Astrocyte (in vitro differentiated cells and primary cell): ENCODE measurements at regions not wholly inside any gene's neighbourhood (a gene's known extent, or its start where the extent isn't known, plus 50 kb on each side); places are given as distances from the start of the nearest gene placed in this dataset.

ENCODE experiments used
- DNase-seq: peaks from one replicate; pipeline ENCODE4 v3.0.0-alpha.2; 2010; ENCODE audit warnings: low read depth
- FAIRE-seq: peaks from 2 replicates; lab custom pipeline; 2011; peaks lifted over from hg19 to GRCh38; lab: Jason Lieb, UNC
- H2AFZ ChIP-seq: 2 replicates; pipeline ENCODE4 v1.6.0; 2012; ENCODE audit warnings: low read depth, low read length, inconsistent platforms
- H3K27ac ChIP-seq: 2 replicates; pipeline ENCODE4 v1.5.1; 2011; ENCODE audit warnings: low read depth, low read length, inconsistent platforms
- H3K27me3 ChIP-seq: 2 replicates; pipeline ENCODE4 v1.6.0; 2011; ENCODE audit warnings: low read length, inconsistent platforms; ENCODE audit not compliant: insufficient read depth
- H3K36me3 ChIP-seq: 2 replicates; pipeline ENCODE4 v1.5.1; 2011; ENCODE audit warnings: low read length, inconsistent platforms; ENCODE audit not compliant: insufficient read depth
- H3K4me1 ChIP-seq: 2 replicates; pipeline ENCODE4 v1.5.1; 2011; ENCODE audit warnings: low read length, inconsistent platforms; ENCODE audit not compliant: insufficient read depth
- H3K4me2 ChIP-seq: 2 replicates; pipeline ENCODE4 v1.6.0; 2012; ENCODE audit warnings: low read length, inconsistent platforms
- H3K4me3 ChIP-seq: 2 replicates; pipeline ENCODE4 v1.5.1; 2011; ENCODE audit warnings: low read depth, mild to moderate bottlenecking, low read length, inconsistent platforms; ENCODE audit not compliant: insufficient read depth
- H3K79me2 ChIP-seq: 2 replicates; pipeline ENCODE4 v1.6.0; 2012; ENCODE audit warnings: mild to moderate bottlenecking, low read length, inconsistent platforms; ENCODE audit not compliant: insufficient read depth
- H3K9ac ChIP-seq: 2 replicates; pipeline ENCODE4 v1.6.0; 2012; ENCODE audit warnings: mild to moderate bottlenecking, low read length, inconsistent platforms
- H3K9me3 ChIP-seq: 2 replicates; pipeline ENCODE4 v1.5.1; 2012; ENCODE audit warnings: low read depth, mild to moderate bottlenecking, low read length, inconsistent platforms; ENCODE audit not compliant: insufficient read depth
- H4K20me1 ChIP-seq: 2 replicates; pipeline ENCODE4 v1.6.0; 2012; ENCODE audit warnings: low read length, inconsistent platforms; ENCODE audit not compliant: insufficient read depth
- H3K27ac Mint-ChIP-seq: one replicate; pipeline ENCODE4 v1.8.0; 2021; ENCODE audit warnings: mild to moderate bottlenecking, mixed read lengths; ENCODE audit not compliant: unreplicated experiment
- H3K27me3 Mint-ChIP-seq: one replicate; pipeline ENCODE4 v1.8.0; 2021; ENCODE audit warnings: low read depth, mixed read lengths; ENCODE audit not compliant: unreplicated experiment
- H3K36me3 Mint-ChIP-seq: one replicate; pipeline ENCODE4 v1.8.0; 2021; ENCODE audit warnings: low read depth, mixed read lengths; ENCODE audit not compliant: unreplicated experiment
- H3K4me1 Mint-ChIP-seq: one replicate; pipeline ENCODE4 v1.8.0; 2021; ENCODE audit warnings: low read depth, mixed read lengths; ENCODE audit not compliant: unreplicated experiment
- H3K4me3 Mint-ChIP-seq: one replicate; pipeline ENCODE4 v1.8.0; 2021; ENCODE audit warnings: mild to moderate bottlenecking, moderate library complexity, mixed read lengths; ENCODE audit not compliant: unreplicated experiment
- H3K9me3 Mint-ChIP-seq: one replicate; pipeline ENCODE4 v1.8.0; 2021; ENCODE audit warnings: mild to moderate bottlenecking, mixed read lengths; ENCODE audit not compliant: unreplicated experiment
- EZH2 ChIP-seq: IDR thresholded peaks from 2 replicates; pipeline ENCODE4 v1.6.1; 2012; ENCODE audit warnings: mild to moderate bottlenecking, low read length, inconsistent platforms; ENCODE audit not compliant: insufficient read depth
- TF ChIP-seq, protein P1 (sequence below): IDR thresholded peaks from 2 replicates; pipeline ENCODE4 v1.5.1; 2011; ENCODE audit warnings: low read depth, mild to moderate bottlenecking, inconsistent platforms, low read length, moderate library complexity; ENCODE audit not compliant: insufficient read depth

DNA sequence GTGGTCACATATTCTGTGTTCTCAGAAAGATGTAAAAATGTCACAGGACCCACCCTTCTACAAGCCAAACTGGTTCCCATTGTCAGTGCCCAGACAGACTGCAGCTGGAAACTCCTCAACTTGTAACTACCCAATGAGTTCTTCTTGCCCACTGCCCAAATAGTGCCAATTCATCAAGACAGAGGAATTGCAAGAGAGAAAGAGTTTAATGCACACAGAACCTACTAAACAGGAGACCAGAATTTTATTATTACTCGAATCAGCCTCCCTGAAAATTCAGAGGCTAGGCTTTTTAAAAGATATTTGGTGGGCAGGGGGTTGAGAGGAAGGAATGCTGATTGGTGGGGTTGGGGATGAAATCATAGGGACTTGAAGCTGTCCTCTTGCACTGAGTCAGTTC, 184.1 kb downstream of the URB2 start:
- Histone ChIP-seq H3K79me2 (no peaks in the 10 kb centered on the region), H3K4me2 (no peak overlapping the region), H3K9me3 (no peaks in the 10 kb centered on the region), H2AFZ (no peak overlapping the region), H3K27ac (no peak overlapping the region), H4K20me1 (no peaks in the 10 kb centered on the region), H3K36me3 (no peaks in the 10 kb centered on the region), H3K4me1 (no peaks in the 10 kb centered on the region), H3K9ac (no peak overlapping the region), H3K4me3 (no peak overlapping the region), H3K27me3 (no peaks in the 10 kb centered on the region)
- H3K27me3 Mint-ChIP-seq = peaks cover 3% of the 10 kb centered on the region
- peaks cover 2% of the 10 kb centered on the region for H3K36me3 Mint-ChIP-seq
- no peak overlapping the region for H3K27ac Mint-ChIP-seq
- peaks cover 7% of the 10 kb centered on the region for H3K4me1 Mint-ChIP-seq
- peaks cover 15% of the 10 kb centered on the region for H3K9me3 Mint-ChIP-seq
- FAIRE-seq (no peak), DNase-seq (no peak)
- H3K4me3 Mint-ChIP-seq = no peak overlapping the region
- TF ChIP-seq EZH2 = no peak
- TF ChIP-seq, protein P1, sequence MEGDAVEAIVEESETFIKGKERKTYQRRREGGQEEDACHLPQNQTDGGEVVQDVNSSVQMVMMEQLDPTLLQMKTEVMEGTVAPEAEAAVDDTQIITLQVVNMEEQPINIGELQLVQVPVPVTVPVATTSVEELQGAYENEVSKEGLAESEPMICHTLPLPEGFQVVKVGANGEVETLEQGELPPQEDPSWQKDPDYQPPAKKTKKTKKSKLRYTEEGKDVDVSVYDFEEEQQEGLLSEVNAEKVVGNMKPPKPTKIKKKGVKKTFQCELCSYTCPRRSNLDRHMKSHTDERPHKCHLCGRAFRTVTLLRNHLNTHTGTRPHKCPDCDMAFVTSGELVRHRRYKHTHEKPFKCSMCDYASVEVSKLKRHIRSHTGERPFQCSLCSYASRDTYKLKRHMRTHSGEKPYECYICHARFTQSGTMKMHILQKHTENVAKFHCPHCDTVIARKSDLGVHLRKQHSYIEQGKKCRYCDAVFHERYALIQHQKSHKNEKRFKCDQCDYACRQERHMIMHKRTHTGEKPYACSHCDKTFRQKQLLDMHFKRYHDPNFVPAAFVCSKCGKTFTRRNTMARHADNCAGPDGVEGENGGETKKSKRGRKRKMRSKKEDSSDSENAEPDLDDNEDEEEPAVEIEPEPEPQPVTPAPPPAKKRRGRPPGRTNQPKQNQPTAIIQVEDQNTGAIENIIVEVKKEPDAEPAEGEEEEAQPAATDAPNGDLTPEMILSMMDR = no peak

DNA sequence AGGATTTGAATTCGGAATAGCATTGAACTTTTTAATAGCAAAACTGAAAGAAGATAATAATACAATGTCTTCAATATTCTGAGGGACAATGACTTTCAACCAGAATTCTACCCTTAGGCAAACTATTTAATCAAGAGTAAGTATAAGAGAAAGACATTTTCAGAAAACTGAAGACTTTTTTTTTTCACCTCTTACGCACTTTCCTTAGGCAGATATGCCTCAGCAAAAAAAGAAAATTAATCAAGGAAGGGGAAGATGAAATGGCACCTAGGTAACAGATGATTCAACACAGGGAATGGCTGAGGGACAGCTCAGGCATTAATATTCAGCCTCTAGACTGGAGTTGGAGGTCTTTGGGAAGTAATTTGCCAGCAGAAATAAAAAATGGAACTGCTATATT, 184.9 kb downstream of the URB2 start:
- FAIRE-seq = no peak
- Histone ChIP-seq H2AFZ (no peak overlapping the region), H3K27me3 (peaks cover 2% of the 10 kb centered on the region), H3K36me3 (no peaks in the 10 kb centered on the region), H3K4me3 (no peak overlapping the region), H4K20me1 (no peaks in the 10 kb centered on the region), H3K9me3 (no peaks in the 10 kb centered on the region), H3K27ac (no peak overlapping the region), H3K9ac (no peak overlapping the region), H3K4me2 (no peak overlapping the region), H3K79me2 (no peaks in the 10 kb centered on the region), H3K4me1 (no peaks in the 10 kb centered on the region)
- Mint-ChIP-seq H3K9me3 (peaks cover 10% of the 10 kb centered on the region), H3K4me1 (peaks cover 12% of the 10 kb centered on the region), H3K36me3 (no peaks in the 10 kb centered on the region), H3K27ac (no peak overlapping the region), H3K27me3 (peaks cover 3% of the 10 kb centered on the region), H3K4me3 (no peak overlapping the region)
- DNase-seq = no peak
- TF ChIP-seq, protein P1 = no peak
- no peak for TF ChIP-seq EZH2

- FAIRE-seq = no peak
- H3K9me3 ChIP-seq = no peaks in the 10 kb centered on the region
Measured at GRCh38 chr1:229812148-229812547, 186.1 kb downstream of the URB2 start.

More at GRCh38 chr1:229812148-229812547, 186.1 kb downstream of the URB2 start:
- Mint-ChIP-seq H3K4me3 (no peak overlapping the region), H3K4me1 (peaks cover 17% of the 10 kb centered on the region), H3K9me3 (peaks cover 8% of the 10 kb centered on the region), H3K36me3 (no peaks in the 10 kb centered on the region), H3K27me3 (peaks cover 3% of the 10 kb centered on the region), H3K27ac (no peak overlapping the region)
- Histone ChIP-seq H3K4me1 (no peaks in the 10 kb centered on the region), H3K36me3 (no peaks in the 10 kb centered on the region), H2AFZ (no peak overlapping the region), H3K9ac (no peak overlapping the region), H3K4me2 (no peak overlapping the region), H3K27ac (no peak overlapping the region), H3K4me3 (no peak overlapping the region), H4K20me1 (no peaks in the 10 kb centered on the region), H3K79me2 (no peaks in the 10 kb centered on the region), H3K27me3 (peaks cover 2% of the 10 kb centered on the region)
- TF ChIP-seq, protein P1 = no peak
- no peak for DNase-seq
